PFSK-1 (cell line): ENCODE measurements at regions not wholly inside any gene's neighbourhood (a gene's known extent, or its start where the extent isn't known, plus 50 kb on each side); places are given as distances from the start of the nearest gene placed in this dataset.

Experiments used
- POLR2AphosphoS5 ChIP-seq: IDR thresholded peaks from 2 replicates; pipeline ENCODE4 v1.6.1; 2012; ENCODE audit warnings: low read depth, mild to moderate bottlenecking, control low read depth, low read length, moderate library complexity
- TAF1 ChIP-seq: IDR thresholded peaks from 2 replicates; pipeline ENCODE4 v1.6.1; 2012; ENCODE audit warnings: low read length, control low read depth, borderline replicate concordance; ENCODE audit not compliant: insufficient read depth
- TF ChIP-seq, protein P1 (sequence below), 2 experiments: IDR thresholded peaks; 2 replicates each; pipeline versions ENCODE4 v1.6.1 to v1.8.0; 2011 to 2012; ENCODE audit warnings: low read depth in 2 of 2, low read length in 2 of 2, control low read depth in 1 of 2, inconsistent platforms in 1 of 2, mild to moderate bottlenecking in 1 of 2, moderate library complexity in 1 of 2; ENCODE audit not compliant: insufficient read depth in 1 of 2

GRCh38 chr5:29380029-29380428 lies 1813.5 kb upstream of the CDH6 start:
- TF ChIP-seq TAF1: no peak
- TF ChIP-seq POLR2AphosphoS5: no peak
- TF ChIP-seq, protein P1, sequence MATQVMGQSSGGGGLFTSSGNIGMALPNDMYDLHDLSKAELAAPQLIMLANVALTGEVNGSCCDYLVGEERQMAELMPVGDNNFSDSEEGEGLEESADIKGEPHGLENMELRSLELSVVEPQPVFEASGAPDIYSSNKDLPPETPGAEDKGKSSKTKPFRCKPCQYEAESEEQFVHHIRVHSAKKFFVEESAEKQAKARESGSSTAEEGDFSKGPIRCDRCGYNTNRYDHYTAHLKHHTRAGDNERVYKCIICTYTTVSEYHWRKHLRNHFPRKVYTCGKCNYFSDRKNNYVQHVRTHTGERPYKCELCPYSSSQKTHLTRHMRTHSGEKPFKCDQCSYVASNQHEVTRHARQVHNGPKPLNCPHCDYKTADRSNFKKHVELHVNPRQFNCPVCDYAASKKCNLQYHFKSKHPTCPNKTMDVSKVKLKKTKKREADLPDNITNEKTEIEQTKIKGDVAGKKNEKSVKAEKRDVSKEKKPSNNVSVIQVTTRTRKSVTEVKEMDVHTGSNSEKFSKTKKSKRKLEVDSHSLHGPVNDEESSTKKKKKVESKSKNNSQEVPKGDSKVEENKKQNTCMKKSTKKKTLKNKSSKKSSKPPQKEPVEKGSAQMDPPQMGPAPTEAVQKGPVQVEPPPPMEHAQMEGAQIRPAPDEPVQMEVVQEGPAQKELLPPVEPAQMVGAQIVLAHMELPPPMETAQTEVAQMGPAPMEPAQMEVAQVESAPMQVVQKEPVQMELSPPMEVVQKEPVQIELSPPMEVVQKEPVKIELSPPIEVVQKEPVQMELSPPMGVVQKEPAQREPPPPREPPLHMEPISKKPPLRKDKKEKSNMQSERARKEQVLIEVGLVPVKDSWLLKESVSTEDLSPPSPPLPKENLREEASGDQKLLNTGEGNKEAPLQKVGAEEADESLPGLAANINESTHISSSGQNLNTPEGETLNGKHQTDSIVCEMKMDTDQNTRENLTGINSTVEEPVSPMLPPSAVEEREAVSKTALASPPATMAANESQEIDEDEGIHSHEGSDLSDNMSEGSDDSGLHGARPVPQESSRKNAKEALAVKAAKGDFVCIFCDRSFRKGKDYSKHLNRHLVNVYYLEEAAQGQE (IDR thresholded peaks at IDR 0.05; ENCODE audit: insufficient read depth in 1 of 2, low read depth in 2 of 2, low read length in 2 of 2): no peak
